HL-60 (cell line): ENCODE measurements at regions not wholly inside any gene's neighbourhood (a gene's known extent, or its start where the extent isn't known, plus 50 kb on each side); places are given as distances from the start of the nearest gene placed in this dataset.

Source experiments
- DNase-seq, 2 experiments: peaks; one replicate each; pipeline ENCODE4 v3.0.0-alpha.2; 2010 to 2020; ENCODE audit warnings: low read depth in 1 of 2, low spot score in 1 of 2
- H3K27ac ChIP-seq: fragments of 250-450 bp; sonication (Bioruptor Pico); replicated peaks from 2 replicates; pipeline ENCODE4 v1.5.1; 2020; ENCODE audit warnings: mild to moderate bottlenecking, moderate library complexity
- H3K27me3 ChIP-seq: fragments of 250-450 bp; sonication (Bioruptor Pico); 2 replicates; pipeline ENCODE4 v1.5.1; 2021; ENCODE audit warnings: mild to moderate bottlenecking, moderate library complexity; ENCODE audit not compliant: insufficient read depth, poor library complexity, severe bottlenecking
- H3K4me3 ChIP-seq: replicated peaks from 2 replicates; pipeline ENCODE4 v1.5.1; 2011; ENCODE audit warnings: mild to moderate bottlenecking, control low read depth, low read length; ENCODE audit not compliant: insufficient read depth
- GABPA ChIP-seq: IDR thresholded peaks from 2 replicates; pipeline ENCODE4 v1.6.1; 2012; ENCODE audit warnings: low read depth
- POLR2AphosphoS5 ChIP-seq: IDR thresholded peaks from 2 replicates; pipeline ENCODE4 v1.6.1; 2012; ENCODE audit warnings: low read depth
- SPI1 ChIP-seq: IDR thresholded peaks from 2 replicates; pipeline ENCODE4 v1.6.1; 2012; ENCODE audit warnings: low read depth, mild to moderate bottlenecking, borderline replicate concordance
- TF ChIP-seq, protein P1 (sequence below): IDR thresholded peaks from one replicate; pipeline ENCODE4 v1.5.1; 2011; ENCODE audit warnings: low read length, control low read depth, inconsistent platforms; ENCODE audit not compliant: insufficient read depth
- TF ChIP-seq, protein P2 (sequence below): IDR thresholded peaks from 2 replicates; pipeline ENCODE4 v1.6.1; 2012; ENCODE audit warnings: low read depth; ENCODE audit not compliant: insufficient replicate concordance

DNA sequence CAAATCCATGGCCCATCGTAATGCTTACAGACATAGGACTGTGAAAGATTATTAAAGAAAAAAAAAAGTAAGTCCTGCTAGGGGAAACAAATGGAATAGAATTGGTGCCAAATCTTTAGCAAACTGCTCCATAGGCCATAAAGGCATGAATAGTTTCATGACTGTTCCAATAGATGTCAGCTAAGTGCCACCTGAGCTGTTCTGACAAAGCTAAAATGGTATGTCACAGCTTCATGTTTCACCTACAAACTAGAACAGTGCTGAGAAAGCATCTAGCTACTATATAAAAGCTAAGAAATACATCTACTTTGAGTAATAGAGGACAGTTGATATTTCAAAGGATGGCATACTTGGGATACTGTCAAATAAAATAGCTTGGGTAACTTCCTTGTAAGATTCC, 771.6 kb upstream of the CA10 start:
- Histone ChIP-seq H3K27ac (no peak overlapping the region), H3K27me3 (no peaks in the 10 kb centered on the region), H3K4me3 (no peak overlapping the region)
- DNase-seq: no peak
- no peak for TF ChIP-seq POLR2AphosphoS5
- no peak for TF ChIP-seq GABPA
- TF ChIP-seq, protein P1, sequence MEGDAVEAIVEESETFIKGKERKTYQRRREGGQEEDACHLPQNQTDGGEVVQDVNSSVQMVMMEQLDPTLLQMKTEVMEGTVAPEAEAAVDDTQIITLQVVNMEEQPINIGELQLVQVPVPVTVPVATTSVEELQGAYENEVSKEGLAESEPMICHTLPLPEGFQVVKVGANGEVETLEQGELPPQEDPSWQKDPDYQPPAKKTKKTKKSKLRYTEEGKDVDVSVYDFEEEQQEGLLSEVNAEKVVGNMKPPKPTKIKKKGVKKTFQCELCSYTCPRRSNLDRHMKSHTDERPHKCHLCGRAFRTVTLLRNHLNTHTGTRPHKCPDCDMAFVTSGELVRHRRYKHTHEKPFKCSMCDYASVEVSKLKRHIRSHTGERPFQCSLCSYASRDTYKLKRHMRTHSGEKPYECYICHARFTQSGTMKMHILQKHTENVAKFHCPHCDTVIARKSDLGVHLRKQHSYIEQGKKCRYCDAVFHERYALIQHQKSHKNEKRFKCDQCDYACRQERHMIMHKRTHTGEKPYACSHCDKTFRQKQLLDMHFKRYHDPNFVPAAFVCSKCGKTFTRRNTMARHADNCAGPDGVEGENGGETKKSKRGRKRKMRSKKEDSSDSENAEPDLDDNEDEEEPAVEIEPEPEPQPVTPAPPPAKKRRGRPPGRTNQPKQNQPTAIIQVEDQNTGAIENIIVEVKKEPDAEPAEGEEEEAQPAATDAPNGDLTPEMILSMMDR: no peak
- TF ChIP-seq, protein P2, sequence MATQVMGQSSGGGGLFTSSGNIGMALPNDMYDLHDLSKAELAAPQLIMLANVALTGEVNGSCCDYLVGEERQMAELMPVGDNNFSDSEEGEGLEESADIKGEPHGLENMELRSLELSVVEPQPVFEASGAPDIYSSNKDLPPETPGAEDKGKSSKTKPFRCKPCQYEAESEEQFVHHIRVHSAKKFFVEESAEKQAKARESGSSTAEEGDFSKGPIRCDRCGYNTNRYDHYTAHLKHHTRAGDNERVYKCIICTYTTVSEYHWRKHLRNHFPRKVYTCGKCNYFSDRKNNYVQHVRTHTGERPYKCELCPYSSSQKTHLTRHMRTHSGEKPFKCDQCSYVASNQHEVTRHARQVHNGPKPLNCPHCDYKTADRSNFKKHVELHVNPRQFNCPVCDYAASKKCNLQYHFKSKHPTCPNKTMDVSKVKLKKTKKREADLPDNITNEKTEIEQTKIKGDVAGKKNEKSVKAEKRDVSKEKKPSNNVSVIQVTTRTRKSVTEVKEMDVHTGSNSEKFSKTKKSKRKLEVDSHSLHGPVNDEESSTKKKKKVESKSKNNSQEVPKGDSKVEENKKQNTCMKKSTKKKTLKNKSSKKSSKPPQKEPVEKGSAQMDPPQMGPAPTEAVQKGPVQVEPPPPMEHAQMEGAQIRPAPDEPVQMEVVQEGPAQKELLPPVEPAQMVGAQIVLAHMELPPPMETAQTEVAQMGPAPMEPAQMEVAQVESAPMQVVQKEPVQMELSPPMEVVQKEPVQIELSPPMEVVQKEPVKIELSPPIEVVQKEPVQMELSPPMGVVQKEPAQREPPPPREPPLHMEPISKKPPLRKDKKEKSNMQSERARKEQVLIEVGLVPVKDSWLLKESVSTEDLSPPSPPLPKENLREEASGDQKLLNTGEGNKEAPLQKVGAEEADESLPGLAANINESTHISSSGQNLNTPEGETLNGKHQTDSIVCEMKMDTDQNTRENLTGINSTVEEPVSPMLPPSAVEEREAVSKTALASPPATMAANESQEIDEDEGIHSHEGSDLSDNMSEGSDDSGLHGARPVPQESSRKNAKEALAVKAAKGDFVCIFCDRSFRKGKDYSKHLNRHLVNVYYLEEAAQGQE: no peak
- TF ChIP-seq SPI1: no peak

DNA sequence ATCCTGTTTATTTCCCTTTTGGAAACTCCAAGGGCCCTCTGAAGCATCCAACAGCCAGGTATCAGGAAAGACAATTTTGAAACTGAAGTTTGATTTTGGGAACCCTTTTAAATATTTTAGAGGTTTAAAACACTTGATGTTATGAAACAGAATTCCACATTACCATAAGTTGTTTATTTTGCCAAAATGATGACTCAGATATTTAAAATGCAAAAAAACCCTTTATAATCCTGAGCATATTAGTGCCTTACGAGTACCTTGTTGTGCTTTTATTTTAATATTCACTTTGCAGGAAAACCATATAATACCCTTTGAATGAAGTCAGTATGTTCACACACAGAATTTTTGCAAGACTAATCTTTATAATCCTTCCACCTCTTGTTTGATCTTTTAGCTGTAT, 765.1 kb upstream of the CA10 start:
- no peak for TF ChIP-seq SPI1
- TF ChIP-seq POLR2AphosphoS5: no peak
- TF ChIP-seq, protein P1: no peak

DNA sequence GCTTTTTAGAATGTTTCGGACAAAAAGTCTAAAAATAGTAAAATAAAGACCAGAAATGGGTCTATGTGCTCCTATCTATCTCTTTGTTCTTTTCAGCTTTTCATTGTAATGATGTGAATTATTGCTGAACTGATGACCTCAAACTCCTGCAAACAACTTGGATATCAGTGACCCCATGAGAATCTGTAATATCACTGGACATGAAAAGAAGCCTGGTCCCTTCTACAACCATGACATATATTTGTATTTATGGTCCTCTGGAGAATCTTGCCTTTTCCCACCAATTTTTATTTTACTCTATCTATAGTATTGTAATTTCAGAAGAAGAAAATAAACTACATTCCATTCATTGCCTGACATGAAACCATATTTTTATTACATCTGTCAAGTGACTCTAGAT, 740.7 kb upstream of the CA10 start:
- H3K27ac ChIP-seq: no peak overlapping the region
- DNase-seq: no peak
- H3K4me3 ChIP-seq: no peak overlapping the region
- TF ChIP-seq, protein P2: no peak
- no peak for TF ChIP-seq GABPA
- TF ChIP-seq, protein P1: no peak
- TF ChIP-seq SPI1: no peak
- TF ChIP-seq POLR2AphosphoS5: no peak
- no peaks in the 10 kb centered on the region for H3K27me3 ChIP-seq

More for the DNA sequence above, 765.1 kb upstream of the CA10 start:
- no peaks in the 10 kb centered on the region for H3K27me3 ChIP-seq
- H3K27ac ChIP-seq: no peak overlapping the region
- DNase-seq: no peak
- no peak overlapping the region for H3K4me3 ChIP-seq

DNA sequence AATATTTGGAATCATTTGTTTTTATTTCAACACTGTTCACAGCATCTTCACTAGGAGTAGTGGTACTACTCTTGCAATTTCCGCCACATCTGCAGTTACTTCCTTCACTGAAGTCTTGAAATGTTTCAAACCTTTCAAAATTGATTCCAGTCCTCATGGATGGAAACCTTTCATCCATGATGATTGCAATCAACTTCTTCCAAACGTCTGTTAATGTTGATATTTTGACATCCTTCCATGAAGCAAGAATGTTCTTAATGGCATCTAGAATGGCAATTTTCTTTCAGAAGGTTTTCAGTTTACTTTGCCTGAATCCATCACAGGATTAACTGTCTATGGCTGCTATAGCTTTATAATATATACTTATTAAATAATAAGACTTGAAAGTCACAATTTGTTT, 736.8 kb upstream of the CA10 start:
- Histone ChIP-seq H3K27ac (no peak overlapping the region), H3K4me3 (no peak overlapping the region), H3K27me3 (no peaks in the 10 kb centered on the region)
- no peak for DNase-seq
- TF ChIP-seq SPI1 (no peak), POLR2AphosphoS5 (no peak)
